GM06990 (cell line): ENCODE measurements at regions not wholly inside any gene's neighbourhood (a gene's known extent, or its start where the extent isn't known, plus 50 kb on each side); places are given as distances from the start of the nearest gene placed in this dataset.

ENCODE experiments used
- DNase-seq: peaks from one replicate; pipeline ENCODE4 v3.0.0-alpha.2; 2011; ENCODE audit not compliant: insufficient read length; ENCODE audit errors: extremely low read depth
- H3K27me3 ChIP-seq: replicated peaks from 2 replicates; pipeline ENCODE4 v1.6.0; 2011; ENCODE audit warnings: low read length; ENCODE audit not compliant: control insufficient read depth, insufficient read depth
- H3K36me3 ChIP-seq: 2 replicates; pipeline ENCODE4 v1.5.1; 2011; ENCODE audit warnings: low read length; ENCODE audit not compliant: control insufficient read depth, insufficient read depth
- H3K4me3 ChIP-seq: replicated peaks from 2 replicates; pipeline ENCODE4 v1.5.1; 2011; ENCODE audit warnings: low read depth, mild to moderate bottlenecking, control low read depth, low read length
- CTCF ChIP-seq: IDR thresholded peaks from 2 replicates; pipeline ENCODE4 v1.5.1; 2011; ENCODE audit warnings: low read length, control low read depth, mild to moderate bottlenecking, inconsistent platforms; ENCODE audit not compliant: insufficient read depth, poor library complexity, severe bottlenecking

- no peak for TF ChIP-seq CTCF
- Histone ChIP-seq H3K36me3 (no peaks in the 10 kb centered on the region), H3K27me3 (no peaks in the 10 kb centered on the region), H3K4me3 (no peak overlapping the region)
- DNase-seq: no peak
Observed at GRCh38 chr3:84108442-84108971, 850.3 kb upstream of the CADM2 start.

GRCh38 chr3:84109911-84110310, 848.9 kb upstream of the CADM2 start:
- Histone ChIP-seq H3K4me3 (no peak overlapping the region), H3K36me3 (no peaks in the 10 kb centered on the region), H3K27me3 (no peaks in the 10 kb centered on the region)
- no peak for TF ChIP-seq CTCF
- DNase-seq: no peak

- no peak for DNase-seq
- no peak for TF ChIP-seq CTCF
- H3K27me3 ChIP-seq: no peaks in the 10 kb centered on the region
- H3K4me3 ChIP-seq: no peak overlapping the region
- no peaks in the 10 kb centered on the region for H3K36me3 ChIP-seq
Observed at GRCh38 chr3:84110787-84111186, 848.0 kb upstream of the CADM2 start.

GRCh38 chr3:84125201-84125721, 833.5 kb upstream of the CADM2 start:
- no peak overlapping the region for H3K4me3 ChIP-seq
- TF ChIP-seq CTCF: no peak
- H3K27me3 ChIP-seq: no peaks in the 10 kb centered on the region
- DNase-seq: no peak
- no peaks in the 10 kb centered on the region for H3K36me3 ChIP-seq

GRCh38 chr3:84125760-84126159, 833.0 kb upstream of the CADM2 start:
- TF ChIP-seq CTCF: no peak
- H3K27me3 ChIP-seq: no peaks in the 10 kb centered on the region
- H3K4me3 ChIP-seq: no peak overlapping the region
- no peaks in the 10 kb centered on the region for H3K36me3 ChIP-seq
- no peak for DNase-seq

GRCh38 chr3:84126160-84126559, 832.6 kb upstream of the CADM2 start:
- DNase-seq: no peak
- H3K4me3 ChIP-seq: no peak overlapping the region
- H3K36me3 ChIP-seq: no peaks in the 10 kb centered on the region
- no peak for TF ChIP-seq CTCF
- H3K27me3 ChIP-seq: no peaks in the 10 kb centered on the region
